Stimulated activated CD4-positive, alpha-beta T cell treated with anti-CD3 and anti-CD28 coated beads, Interleukin-15, amount 100 ng/mL, for 1 hour (primary cell): ENCODE measurements at regions not wholly inside any gene's neighbourhood (a gene's known extent, or its start where the extent isn't known, plus 50 kb on each side); places are given as distances from the start of the nearest gene placed in this dataset.

ENCODE experiments used
- DNase-seq, 2 donors: peaks; one replicate each; pipeline ENCODE4 v3.0.0-alpha.2; 2020; ENCODE audit warnings: low read depth in 1 of 2, low spot score in 1 of 2

- no peak for DNase-seq
Measured at GRCh38 chr13:43983373-43983772, 103.7 kb downstream of the LACC1 start.

GRCh38 chr13:43984292-43984691 lies 104.6 kb downstream of the LACC1 start:
- no peak for DNase-seq

GRCh38 chr13:43985422-43986072 lies 105.8 kb downstream of the LACC1 start:
- no peak for DNase-seq

- no peak for DNase-seq
Measured at GRCh38 chr13:43986421-43986981, 106.8 kb downstream of the LACC1 start.

- no peak for DNase-seq
Measured at GRCh38 chr13:43988302-43988701, 108.6 kb downstream of the LACC1 start.

GRCh38 chr13:43990021-43990420 lies 110.3 kb downstream of the LACC1 start:
- DNase-seq: no peak

- DNase-seq: no peak
Measured at GRCh38 chr13:43990829-43991228, 111.1 kb downstream of the LACC1 start.

- no peak for DNase-seq
Measured at GRCh38 chr13:43991773-43992201, 112.1 kb downstream of the LACC1 start.

GRCh38 chr13:43992211-43992610 lies 112.5 kb downstream of the LACC1 start:
- DNase-seq: no peak

GRCh38 chr13:43994999-43995859 lies 115.5 kb downstream of the LACC1 start:
- no peak for DNase-seq

- DNase-seq: no peak
Measured at GRCh38 chr13:43996221-43996620, 116.5 kb downstream of the LACC1 start.

GRCh38 chr13:44003481-44003880 lies 123.8 kb downstream of the LACC1 start:
- no peak for DNase-seq

GRCh38 chr13:44004878-44005277 lies 125.2 kb downstream of the LACC1 start:
- no peak for DNase-seq

- DNase-seq: no peak
Measured at GRCh38 chr13:44007451-44007850, 127.7 kb downstream of the LACC1 start.

GRCh38 chr13:44011036-44011435 lies 131.3 kb downstream of the LACC1 start:
- no peak for DNase-seq

- DNase-seq: no peak
Measured at GRCh38 chr13:44012910-44013757, 133.4 kb downstream of the LACC1 start.

GRCh38 chr13:44013758-44014291 lies 134.1 kb downstream of the LACC1 start:
- no peak for DNase-seq

- DNase-seq: no peak
Measured at GRCh38 chr13:44014501-44014900, 134.8 kb downstream of the LACC1 start.

- DNase-seq: no peak
Measured at GRCh38 chr13:44015118-44015517, 135.4 kb downstream of the LACC1 start.

GRCh38 chr13:44015811-44016210 lies 136.1 kb downstream of the LACC1 start:
- no peak for DNase-seq

GRCh38 chr13:44017756-44018309 lies 138.1 kb downstream of the LACC1 start:
- DNase-seq: no peak
